GM18505 (cell line): ENCODE measurements at regions not wholly inside any gene's neighbourhood (a gene's known extent, or its start where the extent isn't known, plus 50 kb on each side); places are given as distances from the start of the nearest gene placed in this dataset.
"Not testable (repeated sequence)": the region's sequence is repeated elsewhere in the genome, so short reads cannot be mapped to it uniquely, and the experiment has no call there.

Source experiments
- ATAC-seq: cut with Tn5 transposase; IDR thresholded peaks from one replicate; pipeline ENCODE4 v1.9.1; 2021; ENCODE audit not compliant: unreplicated experiment
- POLR2A ChIP-seq: IDR thresholded peaks from 4 replicates; pipeline ENCODE4 v1.6.1; 2011; ENCODE audit warnings: borderline replicate concordance; ENCODE audit not compliant: insufficient read depth, insufficient read length; ENCODE audit errors: extremely low read depth

DNA sequence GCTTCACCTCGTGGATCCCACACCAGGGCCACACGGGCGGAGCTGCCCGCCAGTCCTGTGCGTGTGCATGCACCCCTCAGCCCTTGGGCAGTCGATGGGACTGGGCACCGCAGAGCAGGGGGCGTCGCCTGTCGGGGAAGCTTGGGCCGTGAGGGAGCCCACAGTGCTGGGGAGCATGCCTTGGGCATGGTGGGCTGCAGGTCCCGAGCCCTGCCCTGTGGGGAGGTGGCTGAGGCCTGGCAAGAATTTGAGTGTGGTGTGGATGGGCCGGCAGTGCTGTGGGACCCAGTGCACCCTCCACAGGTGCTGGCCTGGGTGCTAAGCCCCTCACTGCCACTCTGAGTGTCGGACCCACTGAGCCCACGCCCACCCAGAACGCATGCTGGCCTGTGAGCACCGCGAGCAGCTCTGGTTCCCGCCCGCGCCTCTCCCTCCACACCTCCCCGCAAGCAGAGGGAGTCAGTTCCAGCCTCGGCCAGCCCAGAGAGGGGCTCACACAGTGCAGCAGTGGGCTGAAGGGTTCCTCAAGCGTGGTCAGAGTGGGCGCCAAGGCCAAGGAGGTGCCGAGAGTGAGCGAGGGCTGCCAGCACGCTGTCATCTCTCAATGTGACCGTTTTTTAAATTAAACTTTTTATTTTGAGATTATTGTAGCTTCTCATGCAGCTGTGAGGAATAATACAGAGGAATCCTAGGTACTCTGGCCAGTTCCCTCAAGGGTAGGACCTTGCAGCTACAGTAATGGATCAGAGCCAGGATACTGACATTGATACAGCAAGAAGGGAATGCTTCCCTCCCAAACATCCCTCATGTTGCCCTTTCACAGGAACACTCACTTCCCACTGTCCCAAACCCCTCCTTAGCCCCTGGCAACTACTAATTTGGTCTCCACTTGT, 127.7 kb downstream of the CRYBB2 start:
- no peak for ATAC-seq

DNA sequence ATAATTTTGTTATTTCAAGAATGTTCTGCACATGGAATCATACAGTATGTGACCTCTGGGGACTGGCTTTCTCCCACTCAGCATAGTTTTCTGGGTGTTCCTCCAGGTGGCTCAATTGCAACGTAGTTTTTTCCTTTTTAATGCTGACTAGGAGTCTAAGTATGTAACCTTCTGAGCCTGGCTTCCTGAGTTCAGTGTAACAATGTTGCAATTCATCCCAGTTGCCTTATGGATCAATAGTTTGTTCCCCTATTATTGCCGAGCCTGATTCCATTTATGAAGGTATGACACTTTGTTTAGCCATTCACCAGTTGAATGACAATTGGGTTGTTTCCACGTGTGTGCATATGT, 128.3 kb downstream of the CRYBB2 start:
- no peak for ATAC-seq
- no peak for TF ChIP-seq POLR2A

More for the DNA sequence above, 127.7 kb downstream of the CRYBB2 start:
- TF ChIP-seq POLR2A = no peak

DNA sequence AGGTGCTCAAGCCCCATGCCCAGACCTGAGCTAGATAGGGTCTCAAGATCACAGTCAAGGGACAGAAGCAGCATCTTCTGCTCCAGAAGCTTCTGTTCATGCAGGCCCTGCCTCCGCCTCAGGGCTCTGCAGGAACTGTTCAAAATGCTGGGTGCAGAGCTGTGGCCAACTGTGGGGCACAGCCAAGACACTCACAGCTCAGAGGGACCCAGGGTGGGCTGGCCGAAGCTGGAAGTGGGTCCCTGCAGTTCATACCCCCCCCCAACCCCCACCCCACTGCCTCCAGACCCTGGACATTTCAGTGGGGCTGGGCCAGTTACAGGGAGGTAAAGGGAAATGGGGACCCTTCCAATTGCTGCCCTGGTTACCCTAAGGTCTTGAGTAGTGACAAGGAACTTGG, 129.0 kb downstream of the CRYBB2 start:
- no peak for ATAC-seq
- no peak for TF ChIP-seq POLR2A

DNA sequence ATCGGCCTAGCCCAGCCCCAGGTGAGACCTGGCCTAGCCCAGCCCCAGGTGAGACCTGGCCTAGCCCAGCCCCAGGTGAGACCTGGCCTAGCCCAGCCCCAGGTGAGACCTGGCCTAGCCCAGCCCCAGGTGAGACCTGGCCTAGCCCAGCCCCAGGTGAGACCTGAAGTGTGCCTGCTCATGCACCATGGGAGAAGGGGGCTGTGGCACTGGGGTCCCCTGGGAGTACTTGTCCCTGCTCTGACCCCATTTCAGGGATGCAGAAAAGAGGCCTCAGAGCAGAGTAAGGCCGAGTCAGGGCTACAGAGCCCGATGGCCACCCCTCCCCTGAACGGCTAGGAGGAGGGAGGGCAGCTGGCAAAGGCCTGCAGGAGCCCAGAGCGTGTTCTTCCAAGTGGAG, 129.6 kb downstream of the CRYBB2 start:
- ATAC-seq = not testable (repeated sequence)

DNA sequence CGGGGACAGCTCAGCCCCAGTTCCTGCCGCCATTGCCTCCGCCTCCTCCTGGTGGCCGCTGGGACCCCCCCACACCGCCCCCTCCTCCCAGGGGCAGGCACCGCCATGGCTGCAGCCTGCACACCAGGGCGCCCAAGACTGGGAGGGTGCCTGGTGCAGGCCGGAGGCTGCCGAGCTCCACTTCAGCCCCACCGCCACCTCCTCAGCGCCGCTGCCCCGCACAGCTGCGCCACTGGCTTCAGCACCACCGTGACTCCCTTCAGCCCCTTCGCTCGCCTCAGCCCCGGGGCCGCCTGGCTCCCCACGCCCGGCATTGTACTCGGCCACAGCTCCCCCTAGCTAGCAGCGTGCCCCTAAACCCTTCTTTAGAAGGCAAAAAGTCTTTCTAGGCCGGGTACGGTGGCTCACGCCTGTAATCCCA, 131.1 kb downstream of the CRYBB2 start:
- no peak for ATAC-seq
- TF ChIP-seq POLR2A = no peak

DNA sequence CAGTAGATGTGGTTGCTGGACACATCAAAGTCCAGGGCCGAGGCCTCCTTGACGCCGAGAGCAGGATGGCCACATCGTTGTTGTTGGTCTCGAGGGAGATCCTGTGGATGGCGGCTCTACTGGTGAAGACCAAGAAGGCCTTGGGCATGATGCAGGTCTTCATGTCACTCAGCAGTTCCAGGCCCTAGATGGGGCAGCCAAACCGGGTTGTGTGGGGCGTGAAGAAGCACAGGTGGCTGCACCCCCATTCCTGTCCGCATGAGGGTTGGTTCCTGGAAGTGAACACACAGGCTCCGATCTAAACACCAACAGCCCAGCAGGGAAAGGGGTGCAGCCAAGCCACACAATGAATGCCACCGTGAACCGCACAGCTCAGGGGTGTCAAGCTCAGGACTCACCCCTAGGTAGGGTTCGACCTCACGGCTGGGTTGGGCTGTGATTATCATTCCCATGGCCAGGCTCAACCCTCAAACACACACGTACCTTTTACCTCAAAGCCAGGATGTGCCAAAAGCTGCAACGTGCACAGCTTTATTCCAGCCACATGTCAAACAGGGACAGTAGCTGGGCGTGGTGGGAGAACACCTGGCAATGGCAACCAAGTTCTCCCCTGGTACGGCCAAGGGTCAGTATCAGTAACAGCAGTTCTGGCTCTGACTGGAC, 132.3 kb downstream of the CRYBB2 start:
- no peak for TF ChIP-seq POLR2A
- no peak for ATAC-seq

- TF ChIP-seq POLR2A = no peak
- no peak for ATAC-seq
These were observed 132.8 kb downstream of the CRYBB2 start for GRCh38 chr22:25352294-25352680.

GRCh38 chr22:25353516-25354445, 134.3 kb downstream of the CRYBB2 start:
- no peak for ATAC-seq
- no peak for TF ChIP-seq POLR2A

DNA sequence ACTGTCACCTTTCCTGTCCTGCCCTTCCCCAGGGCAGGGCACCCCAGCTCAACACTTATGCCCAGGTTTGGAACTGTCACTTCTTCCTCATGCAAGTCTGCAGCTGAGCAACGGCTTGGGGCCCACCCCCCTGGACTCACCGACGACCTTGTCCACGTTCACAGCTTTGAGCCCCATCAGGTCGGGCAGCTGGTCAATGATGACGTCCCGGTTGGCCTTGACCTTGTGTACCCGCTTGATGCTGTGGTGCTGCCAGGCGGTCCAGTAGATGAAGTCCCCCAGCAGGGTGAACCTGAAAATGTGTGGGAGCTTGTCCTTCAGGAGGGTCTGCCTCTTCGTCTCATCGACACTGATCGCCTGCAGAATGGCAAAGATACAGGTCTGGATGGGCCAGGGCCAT, 135.0 kb downstream of the CRYBB2 start:
- no peak for ATAC-seq
- no peak for TF ChIP-seq POLR2A

DNA sequence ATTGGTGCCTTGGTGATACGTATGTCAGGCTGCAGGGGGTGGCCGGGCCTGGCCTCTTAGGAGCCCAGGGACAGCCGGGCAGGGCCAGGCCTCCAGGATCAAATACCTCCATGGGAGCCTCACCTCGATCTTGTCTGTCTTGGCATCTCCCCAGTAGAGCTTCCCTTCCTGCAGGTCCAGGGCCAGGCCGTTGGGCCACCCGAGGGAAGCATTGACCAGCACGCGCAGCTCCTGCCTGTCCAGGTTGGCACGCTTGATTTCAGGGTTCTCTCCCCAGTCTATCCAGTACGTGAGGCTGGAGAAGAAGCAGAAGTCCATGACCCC, 137.7 kb downstream of the CRYBB2 start:
- no peak for ATAC-seq
- TF ChIP-seq POLR2A = no peak

GRCh38 chr22:25357606-25358420, 138.4 kb downstream of the CRYBB2 start:
- ATAC-seq = no peak
- TF ChIP-seq POLR2A = no peak

DNA sequence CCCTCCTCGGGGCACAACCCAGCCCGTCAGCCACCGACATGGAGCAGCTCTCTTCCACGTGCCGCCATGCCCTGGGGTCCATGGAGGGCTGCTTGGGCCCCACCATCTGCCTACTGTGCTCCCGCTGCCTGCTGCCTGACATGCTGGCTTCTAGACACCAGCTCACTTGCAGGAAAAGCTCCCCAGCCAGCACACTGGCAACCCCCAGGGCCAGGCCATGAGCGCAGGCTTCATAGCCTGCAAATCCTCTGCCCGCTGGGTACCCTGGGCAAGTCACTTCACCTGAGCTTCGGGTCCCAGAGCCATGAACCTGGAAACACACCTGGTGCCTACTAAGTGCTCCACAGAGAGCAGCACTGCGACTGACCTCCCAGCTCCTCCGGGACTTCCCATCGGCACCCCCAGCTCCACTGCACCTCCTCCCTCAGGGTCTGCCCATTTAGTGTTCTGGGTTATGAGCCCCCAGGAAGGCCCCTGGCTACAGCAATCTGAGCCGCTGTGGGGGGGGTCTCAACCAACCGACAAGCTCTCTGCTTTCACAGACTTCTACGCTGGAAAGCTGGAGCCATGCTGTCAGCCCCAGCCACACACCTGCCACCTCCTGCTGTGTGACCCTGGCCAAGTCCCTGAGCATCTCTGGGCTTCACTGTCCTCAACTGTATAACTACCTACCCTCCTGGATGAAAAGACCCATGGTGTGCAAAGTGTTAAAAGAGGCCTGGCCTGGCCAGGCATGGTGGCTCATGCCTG, 139.2 kb downstream of the CRYBB2 start:
- ATAC-seq = no peak
- TF ChIP-seq POLR2A = no peak
